ENCODE measurements at regions not wholly inside any gene's neighbourhood (a gene's known extent, or its start where the extent isn't known, plus 50 kb on each side); places are given as distances from the start of the nearest gene placed in this dataset.

GRCh38 chr10:91347529-91347928 lies 62.6 kb upstream of the HECTD2 start:
- intact Hi-C loops (cut with micrococcal nuclease) = no loop called here
- Histone ChIP-seq H3K36me3 (ENCODE audit: control insufficient read depth in 2 of 3, insufficient read depth in 3 of 3, low read length in 3 of 3) (no peaks in the 10 kb centered on the region), H3K27me3 (ENCODE audit: control insufficient read depth in 2 of 2, insufficient read depth in 2 of 2, low read length in 2 of 2) (no peaks in the 10 kb centered on the region), H3K27ac (ENCODE audit: low read depth, low read length) (no peak overlapping the region), H3K4me3 (ENCODE audit: low read length) (no peak overlapping the region), H3K9me3 (ENCODE audit: control insufficient read depth in 2 of 3, low read length in 3 of 3) (no peaks in the 10 kb centered on the region), H3K4me1 (ENCODE audit: control insufficient read depth in 2 of 2, insufficient read depth in 2 of 2, low read length in 2 of 2) (no peaks in the 10 kb centered on the region)
- Mint-ChIP-seq H3K27me3 (peaks cover 0 to 3% (median 0%) of the 10 kb centered on the region in 5 donors), H3K36me3 (no peaks in the 10 kb centered on the region), H3K27ac (no peak overlapping the region), H3K4me3 (no peak overlapping the region), H3K4me1 (peaks cover 0 to 3% (median 0%) of the 10 kb centered on the region in 7 donors), H3K9me3 (peaks cover 0 to 2% (median 0%) of the 10 kb centered on the region in 11 donors)
- ATAC-seq = no peak
- ChIA-PET POLR2A (no interaction called here), CTCF (no interaction called here)
- DNase-seq = no peak

GRCh38 chr10:91349381-91349780 lies 60.8 kb upstream of the HECTD2 start:
- Mint-ChIP-seq H3K27me3 (peaks cover 0 to 7% (median 0%) of the 10 kb centered on the region in 5 donors), H3K36me3 (no peaks in the 10 kb centered on the region), H3K4me1 (peaks cover 0 to 3% (median 0%) of the 10 kb centered on the region in 7 donors), H3K4me3 (no peak overlapping the region), H3K9me3 (peaks cover 0 to 2% (median 0%) of the 10 kb centered on the region in 11 donors), H3K27ac (no peak overlapping the region)
- Histone ChIP-seq H3K4me3 (ENCODE audit: low read length) (no peak overlapping the region), H3K9me3 (ENCODE audit: control insufficient read depth in 2 of 3, low read length in 3 of 3) (no peaks in the 10 kb centered on the region), H3K27me3 (ENCODE audit: control insufficient read depth in 2 of 2, insufficient read depth in 2 of 2, low read length in 2 of 2) (no peaks in the 10 kb centered on the region), H3K36me3 (ENCODE audit: control insufficient read depth in 2 of 3, insufficient read depth in 3 of 3, low read length in 3 of 3) (no peaks in the 10 kb centered on the region), H3K27ac (ENCODE audit: low read depth, low read length) (no peak overlapping the region), H3K4me1 (ENCODE audit: control insufficient read depth in 2 of 2, insufficient read depth in 2 of 2, low read length in 2 of 2) (no peaks in the 10 kb centered on the region)
- DNase-seq (no peak), ATAC-seq (no peak)
- intact Hi-C loops (cut with micrococcal nuclease) = no loop called here
- POLR2A ChIA-PET = no interaction called here
- CTCF ChIA-PET = no interaction called here

- Histone ChIP-seq H3K9me3 (ENCODE audit: control insufficient read depth in 2 of 3, low read length in 3 of 3) (no peaks in the 10 kb centered on the region), H3K27ac (ENCODE audit: low read depth, low read length) (no peak overlapping the region), H3K36me3 (ENCODE audit: control insufficient read depth in 2 of 3, insufficient read depth in 3 of 3, low read length in 3 of 3) (no peaks in the 10 kb centered on the region), H3K4me1 (ENCODE audit: control insufficient read depth in 2 of 2, insufficient read depth in 2 of 2, low read length in 2 of 2) (no peaks in the 10 kb centered on the region), H3K4me3 (ENCODE audit: low read length) (no peak overlapping the region), H3K27me3 (ENCODE audit: control insufficient read depth in 2 of 2, insufficient read depth in 2 of 2, low read length in 2 of 2) (no peaks in the 10 kb centered on the region)
- Mint-ChIP-seq H3K27me3 (peaks cover 0 to 18% (median 9%) of the 10 kb centered on the region in 5 donors), H3K36me3 (no peaks in the 10 kb centered on the region), H3K27ac (no peak overlapping the region), H3K4me1 (peaks cover 0 to 3% (median 0%) of the 10 kb centered on the region in 7 donors), H3K4me3 (no peak overlapping the region), H3K9me3 (peaks cover 0 to 2% (median 0%) of the 10 kb centered on the region in 11 donors)
- DNase-seq (no peak), ATAC-seq (no peak)
- intact Hi-C loops (cut with micrococcal nuclease) = no loop called here
- ChIA-PET POLR2A (no interaction called here), CTCF (interaction anchor here (0.7 kb wide), 1 partner anchor 53 kb away, joined by 3 read pairs; no protein-coding TSS in a partner anchor)
These were observed 59.5 kb upstream of the HECTD2 start for GRCh38 chr10:91350651-91351081.

- intact Hi-C loops (cut with micrococcal nuclease) = no loop called here
- no peak overlapping the region for H3K27ac Mint-ChIP-seq
- H3K4me3 ChIP-seq (ENCODE audit: low read length) = no peak overlapping the region
- peaks cover 0 to 3% of the 10 kb centered on the region in 2 donors for H3K27me3 ChIP-seq (ENCODE audit: control insufficient read depth in 2 of 2, insufficient read depth in 2 of 2, low read length in 2 of 2)
- H3K4me1 Mint-ChIP-seq = no peaks in the 10 kb centered on the region
- ChIA-PET POLR2A (no interaction called here), CTCF (no interaction called here)
- peaks cover 0 to 31% (median 18%) of the 10 kb centered on the region in 5 donors for H3K27me3 Mint-ChIP-seq
- no peaks in the 10 kb centered on the region for H3K9me3 ChIP-seq (ENCODE audit: control insufficient read depth in 2 of 3, low read length in 3 of 3)
- no peaks in the 10 kb centered on the region for H3K4me1 ChIP-seq (ENCODE audit: control insufficient read depth in 2 of 2, insufficient read depth in 2 of 2, low read length in 2 of 2)
- no peak overlapping the region for H3K27ac ChIP-seq (ENCODE audit: low read depth, low read length)
- H3K36me3 Mint-ChIP-seq = no peaks in the 10 kb centered on the region
- no peaks in the 10 kb centered on the region for H3K9me3 Mint-ChIP-seq
- H3K4me3 Mint-ChIP-seq = no peak overlapping the region
- ATAC-seq = no peak
- DNase-seq = no peak
- H3K36me3 ChIP-seq (ENCODE audit: control insufficient read depth in 2 of 3, insufficient read depth in 3 of 3, low read length in 3 of 3) = no peaks in the 10 kb centered on the region
These were observed 57.4 kb upstream of the HECTD2 start for GRCh38 chr10:91352760-91353159.

- Mint-ChIP-seq H3K27me3 (peaks cover 7 to 35% (median 24%) of the 10 kb centered on the region in 5 donors), H3K27ac (no peak overlapping the region), H3K4me3 (no peak overlapping the region), H3K9me3 (no peaks in the 10 kb centered on the region), H3K36me3 (no peaks in the 10 kb centered on the region), H3K4me1 (no peaks in the 10 kb centered on the region)
- no peak overlapping the region for H3K4me3 ChIP-seq (ENCODE audit: low read length)
- H3K27ac ChIP-seq (ENCODE audit: low read depth, low read length) = no peak overlapping the region
- H3K4me1 ChIP-seq (ENCODE audit: control insufficient read depth in 2 of 2, insufficient read depth in 2 of 2, low read length in 2 of 2) = no peaks in the 10 kb centered on the region
- DNase-seq (no peak), ATAC-seq (no peak)
- ChIA-PET CTCF (no interaction called here), POLR2A (interaction anchor here (0.6 kb wide), 1 partner anchor 14 kb away, joined by 4 read pairs; no protein-coding TSS in a partner anchor)
- peaks cover 0 to 3% of the 10 kb centered on the region in 2 donors for H3K27me3 ChIP-seq (ENCODE audit: control insufficient read depth in 2 of 2, insufficient read depth in 2 of 2, low read length in 2 of 2)
- H3K36me3 ChIP-seq (ENCODE audit: control insufficient read depth in 2 of 3, insufficient read depth in 3 of 3, low read length in 3 of 3) = no peaks in the 10 kb centered on the region
- intact Hi-C loops (cut with micrococcal nuclease) = no loop called here
- H3K9me3 ChIP-seq (ENCODE audit: control insufficient read depth in 2 of 3, low read length in 3 of 3) = no peaks in the 10 kb centered on the region
These were observed 55.7 kb upstream of the HECTD2 start for GRCh38 chr10:91354166-91355075.

GRCh38 chr10:91355998-91356397 lies 54.1 kb upstream of the HECTD2 start:
- no peak overlapping the region for H3K4me3 ChIP-seq (ENCODE audit: low read length)
- no peak overlapping the region for H3K27ac Mint-ChIP-seq
- no peak for ATAC-seq
- no peak overlapping the region for H3K4me3 Mint-ChIP-seq
- ChIA-PET CTCF (no interaction called here), POLR2A (no interaction called here)
- peaks cover 3 to 5% of the 10 kb centered on the region in 2 donors for H3K27me3 ChIP-seq (ENCODE audit: control insufficient read depth in 2 of 2, insufficient read depth in 2 of 2, low read length in 2 of 2)
- no peaks in the 10 kb centered on the region for H3K36me3 ChIP-seq (ENCODE audit: control insufficient read depth in 2 of 3, insufficient read depth in 3 of 3, low read length in 3 of 3)
- peaks cover 14 to 43% (median 29%) of the 10 kb centered on the region in 5 donors for H3K27me3 Mint-ChIP-seq
- no peak overlapping the region for H3K27ac ChIP-seq (ENCODE audit: low read depth, low read length)
- intact Hi-C loops (cut with micrococcal nuclease) = no loop called here
- no peak for DNase-seq
- no peaks in the 10 kb centered on the region for H3K4me1 Mint-ChIP-seq
- H3K36me3 Mint-ChIP-seq = no peaks in the 10 kb centered on the region
- no peaks in the 10 kb centered on the region for H3K4me1 ChIP-seq (ENCODE audit: control insufficient read depth in 2 of 2, insufficient read depth in 2 of 2, low read length in 2 of 2)
- no peaks in the 10 kb centered on the region for H3K9me3 Mint-ChIP-seq
- H3K9me3 ChIP-seq (ENCODE audit: control insufficient read depth in 2 of 3, low read length in 3 of 3) = no peaks in the 10 kb centered on the region

- H3K27ac ChIP-seq (ENCODE audit: low read depth, low read length) = no peak overlapping the region
- Mint-ChIP-seq H3K27me3 (peaks cover 22 to 56% (median 38%) of the 10 kb centered on the region in 5 donors), H3K36me3 (no peaks in the 10 kb centered on the region), H3K27ac (no peak overlapping the region), H3K9me3 (peaks cover 0 to 8% (median 1%) of the 10 kb centered on the region in 11 donors), H3K4me1 (no peaks in the 10 kb centered on the region), H3K4me3 (no peak overlapping the region)
- peaks cover 3 to 7% of the 10 kb centered on the region in 2 donors for H3K27me3 ChIP-seq (ENCODE audit: control insufficient read depth in 2 of 2, insufficient read depth in 2 of 2, low read length in 2 of 2)
- H3K4me3 ChIP-seq (ENCODE audit: low read length) = no peak overlapping the region
- ATAC-seq (no peak), DNase-seq (no peak)
- no peaks in the 10 kb centered on the region for H3K36me3 ChIP-seq (ENCODE audit: control insufficient read depth in 2 of 3, insufficient read depth in 3 of 3, low read length in 3 of 3)
- POLR2A ChIA-PET = no interaction called here
- H3K9me3 ChIP-seq (ENCODE audit: control insufficient read depth in 2 of 3, low read length in 3 of 3) = no peaks in the 10 kb centered on the region
- H3K4me1 ChIP-seq (ENCODE audit: control insufficient read depth in 2 of 2, insufficient read depth in 2 of 2, low read length in 2 of 2) = no peaks in the 10 kb centered on the region
- intact Hi-C loops (cut with micrococcal nuclease) = no loop called here
- CTCF ChIA-PET = no interaction called here
These were observed 52.6 kb upstream of the HECTD2 start for GRCh38 chr10:91357497-91357896.
